HG03378 (cell line): ENCODE measurements at regions not wholly inside any gene's neighbourhood (a gene's known extent, or its start where the extent isn't known, plus 50 kb on each side); places are given as distances from the start of the nearest gene placed in this dataset.
"Not testable (repeated sequence)": the region's sequence is repeated elsewhere in the genome, so short reads cannot be mapped to it uniquely, and the experiment has no call there.

Experiments
- ATAC-seq: cut with Tn5 transposase; IDR thresholded peaks from one replicate; pipeline ENCODE4 v1.9.1; 2021; ENCODE audit warnings: mild to moderate bottlenecking, moderate library complexity; ENCODE audit not compliant: unreplicated experiment

DNA sequence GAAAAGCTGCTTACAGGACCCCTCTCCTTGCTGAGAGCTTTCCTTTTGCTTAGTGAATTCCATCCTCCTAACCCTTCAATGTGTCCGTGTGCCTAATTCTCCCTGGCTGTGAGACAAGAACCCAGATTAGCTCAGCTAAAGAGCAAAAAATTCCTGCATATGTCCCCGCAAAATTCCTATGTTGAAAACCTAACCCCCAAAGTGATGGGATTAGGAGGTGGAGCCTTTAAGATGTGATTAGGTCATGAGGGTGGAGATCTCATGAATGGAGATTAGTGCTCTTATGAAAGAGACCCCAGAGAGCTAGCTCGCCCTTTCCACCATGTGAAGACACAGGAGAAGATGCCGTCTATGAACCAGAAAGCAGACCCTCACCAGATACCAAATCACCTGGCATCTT lies 503.0 kb upstream of the DIAPH2 start:
- ATAC-seq, result no peak

DNA sequence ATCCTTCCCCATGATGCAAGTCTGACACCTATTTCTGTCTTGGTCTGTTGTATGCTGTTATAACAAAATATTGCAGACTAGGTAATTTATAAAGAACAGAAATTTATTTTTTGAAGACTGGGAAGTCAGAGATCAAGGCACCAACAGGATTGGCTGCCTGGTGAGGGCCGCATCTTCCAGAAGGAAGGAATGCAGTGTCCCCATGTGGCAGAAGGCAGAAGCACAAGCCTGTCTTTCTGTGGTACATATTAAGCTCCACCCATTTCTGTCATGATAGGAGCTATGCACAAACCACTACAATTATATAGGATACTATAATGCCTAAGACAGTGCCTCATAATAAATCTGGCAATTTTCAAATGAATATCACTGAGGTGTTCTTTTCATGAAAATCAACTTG lies 502.3 kb upstream of the DIAPH2 start:
- no peak for ATAC-seq

- ATAC-seq, result no peak
Observed at GRCh38 chrX:96183391-96183790, 501.3 kb upstream of the DIAPH2 start.

- ATAC-seq, result no peak
Observed at GRCh38 chrX:96183843-96184242, 500.8 kb upstream of the DIAPH2 start.

DNA sequence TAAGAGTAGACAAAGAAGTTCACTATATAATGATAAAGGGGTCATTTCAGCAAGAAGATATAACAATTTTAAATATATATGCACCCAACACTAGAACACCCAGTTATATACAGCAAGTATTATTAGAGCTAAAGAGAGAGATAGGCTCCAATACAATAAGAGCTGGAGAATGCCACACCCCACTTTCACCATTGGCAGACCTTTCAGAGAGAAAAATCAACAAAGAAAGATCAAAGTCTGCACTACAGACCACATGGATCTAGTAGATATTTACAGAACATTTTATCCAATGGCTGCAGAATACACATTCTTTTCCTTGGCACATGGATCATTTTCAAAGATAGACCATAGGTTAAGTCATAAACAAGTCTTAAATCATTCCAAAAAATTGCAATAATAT lies 479.7 kb upstream of the DIAPH2 start:
- ATAC-seq, result no peak

- ATAC-seq, result no peak
Observed at GRCh38 chrX:96211953-96212352, 472.7 kb upstream of the DIAPH2 start.

DNA sequence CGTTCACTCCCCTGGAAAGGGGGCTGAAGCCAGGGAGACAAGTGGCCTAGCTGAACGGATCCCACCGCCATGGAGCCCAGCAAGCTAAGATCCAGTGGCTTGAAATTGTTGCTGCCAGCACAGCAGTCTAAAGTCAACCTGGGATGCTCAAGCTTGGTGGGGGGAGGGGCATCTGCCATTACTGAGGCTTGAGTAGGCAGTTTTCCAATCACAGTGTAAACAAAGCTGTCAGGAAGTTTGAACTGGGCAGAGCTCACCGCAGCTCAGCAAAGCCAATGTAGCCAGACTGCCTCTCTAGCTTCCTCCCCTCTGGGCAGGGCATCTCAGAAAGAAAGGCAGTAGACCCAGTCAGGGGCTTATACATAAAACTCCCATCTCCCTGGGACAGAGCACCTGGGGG lies 470.0 kb upstream of the DIAPH2 start:
- not testable (repeated sequence) for ATAC-seq

GRCh38 chrX:96224279-96224678 lies 460.4 kb upstream of the DIAPH2 start:
- no peak for ATAC-seq

DNA sequence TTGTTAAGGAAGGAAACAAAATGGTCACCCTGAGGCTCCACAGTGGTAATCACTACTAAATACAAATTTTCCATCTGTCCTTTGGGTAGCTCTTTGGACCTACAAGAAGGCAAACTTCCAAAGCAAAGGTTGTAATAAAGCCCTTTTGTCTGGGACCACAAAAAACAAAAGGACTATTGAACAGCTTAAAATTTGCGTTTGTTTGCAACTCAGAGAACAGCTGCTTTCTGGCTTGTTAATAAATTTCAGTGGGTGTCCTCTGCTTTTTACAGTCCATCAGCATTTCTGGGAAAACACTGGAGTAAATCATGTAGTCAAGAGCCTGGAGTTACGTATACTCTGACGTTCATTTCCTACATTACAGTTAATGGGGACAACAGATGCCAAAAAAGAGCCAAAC lies 439.7 kb upstream of the DIAPH2 start:
- ATAC-seq, result no peak

DNA sequence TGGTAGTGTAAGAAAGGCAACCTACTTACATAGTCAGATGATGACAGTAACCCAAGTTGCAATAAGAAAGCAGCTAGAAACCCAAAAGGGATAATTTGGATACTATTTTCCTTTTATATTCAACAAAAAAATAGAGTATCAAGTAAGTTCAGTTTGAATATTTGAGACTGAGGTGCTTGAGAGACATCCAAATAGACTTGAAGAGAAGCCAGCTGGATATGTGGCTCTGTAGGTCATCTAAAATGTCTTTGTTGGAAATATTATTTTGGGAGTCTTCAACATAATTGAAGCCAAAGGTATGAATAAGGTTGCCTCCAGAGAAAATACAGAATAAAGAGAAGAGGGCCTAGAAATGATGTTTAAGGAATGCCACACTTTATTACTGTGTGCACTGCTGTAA lies 438.2 kb upstream of the DIAPH2 start:
- ATAC-seq, result no peak
